NT2/D1 (cell line): ENCODE measurements at regions not wholly inside any gene's neighbourhood (a gene's known extent, or its start where the extent isn't known, plus 50 kb on each side); places are given as distances from the start of the nearest gene placed in this dataset.

Source experiments
- DNase-seq: peaks from one replicate; pipeline ENCODE4 v3.0.0-alpha.2; 2011; ENCODE audit warnings: low read depth, low spot score
- H3K27me3 ChIP-seq: 2 replicates; pipeline ENCODE4 v1.6.0; 2011; ENCODE audit warnings: mild to moderate bottlenecking; ENCODE audit not compliant: insufficient read length, insufficient read depth
- H3K36me3 ChIP-seq: 2 replicates; pipeline ENCODE4 v1.6.1; 2011; ENCODE audit warnings: mild to moderate bottlenecking, low read length, mixed read lengths; ENCODE audit not compliant: insufficient read depth, insufficient read length
- H3K4me1 ChIP-seq: 2 replicates; pipeline ENCODE4 v1.5.1; 2011; ENCODE audit not compliant: insufficient read depth, insufficient read length
- H3K4me3 ChIP-seq: 2 replicates; pipeline ENCODE4 v1.5.1; 2011; ENCODE audit warnings: low read depth; ENCODE audit not compliant: insufficient read length
- H3K9ac ChIP-seq: 2 replicates; pipeline ENCODE4 v1.6.0; 2011; ENCODE audit warnings: low read depth; ENCODE audit not compliant: insufficient read length
- H3K9me3 ChIP-seq: 2 replicates; pipeline ENCODE4 v1.5.1; 2011; ENCODE audit warnings: mild to moderate bottlenecking, low read length; ENCODE audit not compliant: insufficient read depth
- SUZ12 ChIP-seq: IDR thresholded peaks from 2 replicates; pipeline ENCODE4 v1.6.1; 2011; ENCODE audit not compliant: insufficient read length, insufficient read depth; ENCODE audit errors: extremely low read depth
- YY1 ChIP-seq: IDR thresholded peaks from 2 replicates; pipeline ENCODE4 v1.6.1; 2011; ENCODE audit not compliant: insufficient read length, insufficient read depth
- ZNF274 ChIP-seq: IDR thresholded peaks from 2 replicates; pipeline ENCODE4 v1.6.1; 2011; ENCODE audit warnings: mild to moderate bottlenecking, low read depth, low read length

GRCh38 chr1:82875170-82875569, 1074.4 kb downstream of the ADGRL2 start:
- no peaks in the 10 kb centered on the region for H3K4me1 ChIP-seq
- TF ChIP-seq ZNF274 (no peak), SUZ12 (no peak)
- H3K27me3 ChIP-seq = no peaks in the 10 kb centered on the region
- DNase-seq = no peak
- no peak overlapping the region for H3K4me3 ChIP-seq
- no peak overlapping the region for H3K9ac ChIP-seq
- no peaks in the 10 kb centered on the region for H3K9me3 ChIP-seq
- H3K36me3 ChIP-seq = no peaks in the 10 kb centered on the region

- Histone ChIP-seq H3K4me1 (no peaks in the 10 kb centered on the region), H3K4me3 (no peak overlapping the region), H3K36me3 (no peaks in the 10 kb centered on the region), H3K27me3 (no peaks in the 10 kb centered on the region), H3K9me3 (no peaks in the 10 kb centered on the region), H3K9ac (no peak overlapping the region)
- no peak for DNase-seq
- no peak for TF ChIP-seq SUZ12
Observed at GRCh38 chr1:82874041-82874440, 1073.3 kb downstream of the ADGRL2 start.

- DNase-seq = no peak
- Histone ChIP-seq H3K27me3 (no peaks in the 10 kb centered on the region), H3K9me3 (no peaks in the 10 kb centered on the region), H3K4me3 (no peak overlapping the region), H3K9ac (no peak overlapping the region), H3K36me3 (no peaks in the 10 kb centered on the region), H3K4me1 (no peaks in the 10 kb centered on the region)
- TF ChIP-seq ZNF274 (no peak), YY1 (no peak), SUZ12 (no peak)
Observed at GRCh38 chr1:82870332-82870731, 1069.6 kb downstream of the ADGRL2 start.

GRCh38 chr1:82867781-82868180, 1067.0 kb downstream of the ADGRL2 start:
- DNase-seq = no peak
- no peaks in the 10 kb centered on the region for H3K27me3 ChIP-seq
- TF ChIP-seq ZNF274 (no peak), YY1 (no peak), SUZ12 (no peak)
- no peak overlapping the region for H3K4me3 ChIP-seq
- no peaks in the 10 kb centered on the region for H3K36me3 ChIP-seq
- H3K4me1 ChIP-seq = no peaks in the 10 kb centered on the region
- H3K9ac ChIP-seq = no peak overlapping the region
- H3K9me3 ChIP-seq = no peaks in the 10 kb centered on the region

- TF ChIP-seq ZNF274 (no peak), SUZ12 (no peak), YY1 (no peak)
- no peak overlapping the region for H3K4me3 ChIP-seq
- H3K27me3 ChIP-seq = no peaks in the 10 kb centered on the region
- no peaks in the 10 kb centered on the region for H3K4me1 ChIP-seq
- DNase-seq = no peak
- no peaks in the 10 kb centered on the region for H3K36me3 ChIP-seq
- no peaks in the 10 kb centered on the region for H3K9me3 ChIP-seq
- H3K9ac ChIP-seq = no peak overlapping the region
Observed at GRCh38 chr1:82861749-82862148, 1061.0 kb downstream of the ADGRL2 start.

GRCh38 chr1:82858031-82858430, 1057.3 kb downstream of the ADGRL2 start:
- Histone ChIP-seq H3K27me3 (no peaks in the 10 kb centered on the region), H3K4me1 (no peaks in the 10 kb centered on the region), H3K9ac (no peak overlapping the region), H3K36me3 (no peaks in the 10 kb centered on the region), H3K9me3 (no peaks in the 10 kb centered on the region), H3K4me3 (no peak overlapping the region)
- no peak for TF ChIP-seq YY1
- TF ChIP-seq SUZ12 = no peak
- no peak for TF ChIP-seq ZNF274
- DNase-seq = no peak

- H3K4me1 ChIP-seq = no peaks in the 10 kb centered on the region
- DNase-seq = no peak
- no peaks in the 10 kb centered on the region for H3K27me3 ChIP-seq
- no peaks in the 10 kb centered on the region for H3K36me3 ChIP-seq
- TF ChIP-seq SUZ12 (no peak), YY1 (no peak), ZNF274 (no peak)
- no peaks in the 10 kb centered on the region; the same call in 1 of the 2 replicates for H3K9me3 ChIP-seq
- no peak overlapping the region for H3K9ac ChIP-seq
- no peak overlapping the region for H3K4me3 ChIP-seq
Observed at GRCh38 chr1:82849460-82849859, 1048.7 kb downstream of the ADGRL2 start.

GRCh38 chr1:82848043-82848442, 1047.3 kb downstream of the ADGRL2 start:
- no peaks in the 10 kb centered on the region for H3K4me1 ChIP-seq
- H3K36me3 ChIP-seq = no peaks in the 10 kb centered on the region
- TF ChIP-seq YY1 (no peak), SUZ12 (no peak), ZNF274 (no peak)
- H3K9me3 ChIP-seq = no peaks in the 10 kb centered on the region; the same call in 1 of the 2 replicates
- peak overlapping the region; percentile 54 for H3K4me3 ChIP-seq
- H3K9ac ChIP-seq = peak overlapping the region; percentile 79
- no peaks in the 10 kb centered on the region for H3K27me3 ChIP-seq
- peak; percentile 77 for DNase-seq
